Esophagus (tissue), 2 donors: ENCODE measurements at regions not wholly inside any gene's neighbourhood (a gene's known extent, or its start where the extent isn't known, plus 50 kb on each side); places are given as distances from the start of the nearest gene placed in this dataset.
A peak's percentile ranks its signal among the peaks of the same experiment; 100 is the strongest.
"Not testable (repeated sequence)": the region's sequence is repeated elsewhere in the genome, so short reads cannot be mapped to it uniquely, and the experiment has no call there.

Experiments
- H3K27ac ChIP-seq, 2 donors: one replicate each; pipeline ENCODE4 v1.5.1; 2013; ENCODE audit warnings: low read depth in 2 of 2, mild to moderate bottlenecking in 2 of 2, inconsistent platforms in 1 of 2, low read length in 1 of 2, moderate library complexity in 1 of 2
- H3K27me3 ChIP-seq, 2 donors: one replicate each; pipeline ENCODE4 v1.6.1; 2013; ENCODE audit warnings: low read length in 2 of 2, control low read depth in 1 of 2, mild to moderate bottlenecking in 1 of 2; ENCODE audit not compliant: insufficient read depth in 2 of 2, control insufficient read depth in 1 of 2
- H3K36me3 ChIP-seq, 2 donors: one replicate each; pipeline ENCODE4 v1.6.1; 2013; ENCODE audit warnings: low read length in 1 of 2; ENCODE audit not compliant: control insufficient read depth in 2 of 2, insufficient read depth in 2 of 2
- H3K4me1 ChIP-seq, 2 donors: one replicate each; pipeline ENCODE4 v1.6.1; 2013; ENCODE audit warnings: low read length in 1 of 2; ENCODE audit not compliant: control insufficient read depth in 2 of 2, insufficient read depth in 2 of 2
- H3K4me3 ChIP-seq, 2 donors: one replicate each; pipeline ENCODE4 v1.5.1; 2013; ENCODE audit warnings: low read length in 2 of 2, mild to moderate bottlenecking in 2 of 2, low read depth in 1 of 2, moderate library complexity in 1 of 2
- H3K9me3 ChIP-seq, 2 donors: one replicate each; pipeline ENCODE4 v1.6.1; 2013; ENCODE audit warnings: mild to moderate bottlenecking in 2 of 2, low read depth in 1 of 2, low read length in 1 of 2, moderate library complexity in 1 of 2; ENCODE audit not compliant: control insufficient read depth in 2 of 2, insufficient read depth in 1 of 2
- WGBS, 2 donors: extraction: QIAGEN DNeasy Blood & Tissue Kit; methylation state at CpG; one replicate each; pipeline ENCODE4 v1.1.7; 2013; 5-methylcytosine and 5-hydroxymethylcytosine counted together
- donor health status: healthy with polysubstance abuse.
- donor health status: Bipolar disorder and iron deficiency.

- Histone ChIP-seq H3K27ac (no peak overlapping the region), H3K9me3 (no peaks in the 10 kb centered on the region), H3K4me1 (peaks cover 0 to 2% of the 10 kb centered on the region in 2 donors), H3K27me3 (no peaks in the 10 kb centered on the region), H3K4me3 (no peak overlapping the region), H3K36me3 (no peaks in the 10 kb centered on the region)
- 19 to 21% methylated on average over 8 of the region's 8 CpGs for WGBS, 2 donors
These were observed 149.7 kb downstream of the TFAP2C start for GRCh38 chr20:56778765-56779195.

- no peaks in the 10 kb centered on the region for H3K27me3 ChIP-seq
- H3K9me3 ChIP-seq, result no peaks in the 10 kb centered on the region
- peaks cover 0 to 2% of the 10 kb centered on the region in 2 donors for H3K4me1 ChIP-seq
- WGBS, 2 donors, result 42 to 44% methylated on average over 9 to 10 of the region's 11 CpGs
- H3K4me3 ChIP-seq, result no peak overlapping the region
- peak overlapping the region in 1 of 2 donors; percentile 8 for H3K27ac ChIP-seq
- no peaks in the 10 kb centered on the region for H3K36me3 ChIP-seq
These were observed 150.5 kb downstream of the TFAP2C start for GRCh38 chr20:56779452-56780143.

- Histone ChIP-seq H3K4me3 (no peak overlapping the region), H3K4me1 (peaks cover 0 to 2% of the 10 kb centered on the region in 2 donors), H3K9me3 (no peaks in the 10 kb centered on the region), H3K27ac (no peak overlapping the region), H3K36me3 (no peaks in the 10 kb centered on the region), H3K27me3 (no peaks in the 10 kb centered on the region)
- WGBS, 2 donors, result 47 to 58% methylated on average over 7 of the region's 7 CpGs
These were observed 151.2 kb downstream of the TFAP2C start for GRCh38 chr20:56780266-56780665.

- 47 to 49% methylated on average over 12 of the region's 12 CpGs for WGBS, 2 donors
- no peak overlapping the region for H3K4me3 ChIP-seq
- no peaks in the 10 kb centered on the region for H3K9me3 ChIP-seq
- H3K27me3 ChIP-seq, result no peaks in the 10 kb centered on the region
- no peaks in the 10 kb centered on the region for H3K36me3 ChIP-seq
- H3K4me1 ChIP-seq, result peaks cover 0 to 2% of the 10 kb centered on the region in 2 donors
- H3K27ac ChIP-seq, result no peak overlapping the region
These were observed 152.1 kb downstream of the TFAP2C start for GRCh38 chr20:56781108-56781739.

GRCh38 chr20:56781987-56782560, 153.0 kb downstream of the TFAP2C start:
- H3K27ac ChIP-seq, result peak overlapping the region in 1 of 2 donors; percentile 44
- WGBS, 2 donors, result 79 to 82% methylated on average over 2 of the region's 2 CpGs
- not testable (repeated sequence) for H3K4me3 ChIP-seq, H3K36me3 ChIP-seq, H3K4me1 ChIP-seq, H3K9me3 ChIP-seq, H3K27me3 ChIP-seq

- H3K4me1 ChIP-seq, H3K4me3 ChIP-seq, H3K27ac ChIP-seq, H3K27me3 ChIP-seq, H3K36me3 ChIP-seq, H3K9me3 ChIP-seq: not testable (repeated sequence)
- WGBS, 2 donors, result 86 to 87% methylated on average over 11 of the region's 11 CpGs
These were observed 153.7 kb downstream of the TFAP2C start for GRCh38 chr20:56782814-56783213.

GRCh38 chr20:56783826-56784225, 154.7 kb downstream of the TFAP2C start:
- Histone ChIP-seq H3K27ac (no peak overlapping the region), H3K4me3 (no peak overlapping the region)
- 56 to 62% methylated on average over 4 of the region's 4 CpGs for WGBS, 2 donors

GRCh38 chr20:56786503-56786902, 157.4 kb downstream of the TFAP2C start:
- Histone ChIP-seq H3K4me1 (peaks cover 0 to 2% of the 10 kb centered on the region in 2 donors), H3K4me3 (no peak overlapping the region), H3K9me3 (no peaks in the 10 kb centered on the region), H3K27ac (no peak overlapping the region), H3K36me3 (no peaks in the 10 kb centered on the region), H3K27me3 (no peaks in the 10 kb centered on the region)
- 66 to 72% methylated on average over 5 of the region's 5 CpGs for WGBS, 2 donors

More at GRCh38 chr20:56783826-56784225, 154.7 kb downstream of the TFAP2C start:
- Histone ChIP-seq H3K4me1 (peaks cover 0 to 4% of the 10 kb centered on the region in 2 donors), H3K9me3 (no peaks in the 10 kb centered on the region), H3K27me3 (no peaks in the 10 kb centered on the region), H3K36me3 (no peaks in the 10 kb centered on the region)

GRCh38 chr20:56788041-56788670, 159.1 kb downstream of the TFAP2C start:
- H3K27me3 ChIP-seq, result no peaks in the 10 kb centered on the region
- H3K4me1 ChIP-seq, result peaks cover 0 to 2% of the 10 kb centered on the region in 2 donors
- no peaks in the 10 kb centered on the region for H3K36me3 ChIP-seq
- H3K4me3 ChIP-seq, result no peak overlapping the region
- H3K27ac ChIP-seq, result peak overlapping the region; percentile 70 to 85
- H3K9me3 ChIP-seq, result no peaks in the 10 kb centered on the region
- WGBS, 2 donors, result 49 to 57% methylated on average over 7 of the region's 7 CpGs
